Superior temporal gyrus (tissue), 1 donor: ENCODE measurements at regions not wholly inside any gene's neighbourhood (a gene's known extent, or its start where the extent isn't known, plus 50 kb on each side); places are given as distances from the start of the nearest gene placed in this dataset.
"Not testable (repeated sequence)": the region's sequence is repeated elsewhere in the genome, so short reads cannot be mapped to it uniquely, and the experiment has no call there.

Experiments
- DNase-seq: peaks from one replicate; pipeline ENCODE4 v3.0.0-alpha.2; 2016; ENCODE audit errors: extremely low spot score

- DNase-seq: no peak
Measured at GRCh38 chrX:114015966-114016365, 567.9 kb upstream of the HTR2C start.

DNA sequence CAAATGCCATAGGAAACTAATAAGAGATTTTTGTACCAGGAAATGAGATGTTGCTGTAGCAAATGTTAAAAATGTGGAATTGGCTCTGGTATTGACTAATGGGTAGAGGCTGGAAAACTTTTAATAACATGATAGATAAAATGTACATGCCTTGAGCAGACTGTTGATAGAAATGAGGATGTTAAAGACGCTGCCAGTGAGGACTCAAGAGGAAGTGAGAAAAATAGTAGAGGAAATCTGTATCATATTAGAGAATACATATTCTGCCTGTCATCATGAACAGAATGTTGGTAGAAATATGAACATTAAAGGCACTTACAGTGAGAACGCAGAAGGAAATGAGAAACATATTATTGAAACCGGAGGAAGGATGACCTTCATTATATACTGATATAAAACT, 577.2 kb upstream of the HTR2C start:
- no peak for DNase-seq

GRCh38 chrX:113996781-113997180, 587.1 kb upstream of the HTR2C start:
- no peak for DNase-seq

DNA sequence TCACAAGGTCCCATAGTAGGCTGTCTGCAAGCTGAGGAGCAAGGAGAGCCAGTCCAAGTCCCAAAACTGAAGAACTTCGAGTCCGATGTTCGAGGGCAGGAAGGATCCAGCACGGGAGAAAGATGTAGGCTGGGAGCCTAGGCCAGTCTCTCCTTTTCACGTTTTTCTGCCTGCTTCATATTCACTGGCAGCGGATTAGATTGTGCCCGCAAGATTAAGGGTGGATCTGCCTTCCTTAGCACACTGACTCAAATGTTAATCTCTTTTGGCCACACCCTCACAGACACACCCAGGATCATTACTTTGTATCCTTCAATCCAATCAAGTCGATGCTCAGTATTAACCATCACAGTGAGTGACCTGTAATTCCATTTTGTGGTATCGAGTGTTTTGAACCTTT, 592.2 kb upstream of the HTR2C start:
- not testable (repeated sequence) for DNase-seq

DNA sequence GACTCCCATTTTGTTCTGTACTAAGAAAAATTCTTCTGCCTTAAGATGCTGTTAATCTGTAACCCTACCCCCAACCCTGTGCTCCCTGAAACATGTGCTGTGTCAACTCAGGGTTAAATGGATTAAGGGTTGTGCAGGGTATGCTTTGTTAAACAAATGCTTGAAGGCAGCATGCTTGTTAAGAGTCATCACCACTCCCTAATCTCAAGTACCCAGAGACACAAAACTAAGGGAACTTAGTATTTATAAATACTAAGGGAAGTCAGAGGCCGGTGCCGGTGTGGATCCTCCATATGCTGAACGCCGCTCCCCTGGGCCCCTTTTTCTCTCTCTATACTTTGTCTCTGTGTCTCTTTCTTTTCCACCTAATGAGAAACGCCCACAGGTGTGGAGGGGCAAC, 593.2 kb upstream of the HTR2C start:
- not testable (repeated sequence) for DNase-seq

DNA sequence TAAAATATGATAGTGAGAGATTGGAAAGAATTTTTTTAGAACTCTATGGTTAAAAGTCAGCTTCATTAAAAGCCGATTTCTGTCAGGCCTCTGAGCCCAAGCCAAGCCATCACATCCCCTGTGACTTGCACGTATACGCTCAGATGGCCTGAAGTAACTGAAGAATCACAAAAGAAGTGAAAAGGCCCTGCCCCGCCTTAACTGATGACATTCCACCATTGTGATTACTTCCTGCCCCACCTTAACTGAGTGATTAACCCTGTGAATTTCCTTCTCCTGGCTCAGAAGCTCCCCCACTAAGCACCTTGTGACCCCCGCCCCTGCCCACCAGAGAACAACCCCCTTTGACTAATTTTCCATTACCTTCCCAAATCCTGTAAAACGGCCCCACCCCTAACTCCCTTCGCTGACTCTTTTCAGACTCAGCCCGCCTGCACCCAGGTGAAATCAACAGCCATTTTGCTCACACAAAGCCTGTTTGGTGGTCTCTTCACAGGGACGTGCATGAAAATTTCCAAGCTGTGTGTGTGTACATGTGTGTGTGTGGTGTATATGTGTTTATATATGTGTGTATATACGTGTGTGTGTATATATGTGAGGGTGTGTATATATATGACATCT, 595.5 kb upstream of the HTR2C start:
- not testable (repeated sequence) for DNase-seq

DNA sequence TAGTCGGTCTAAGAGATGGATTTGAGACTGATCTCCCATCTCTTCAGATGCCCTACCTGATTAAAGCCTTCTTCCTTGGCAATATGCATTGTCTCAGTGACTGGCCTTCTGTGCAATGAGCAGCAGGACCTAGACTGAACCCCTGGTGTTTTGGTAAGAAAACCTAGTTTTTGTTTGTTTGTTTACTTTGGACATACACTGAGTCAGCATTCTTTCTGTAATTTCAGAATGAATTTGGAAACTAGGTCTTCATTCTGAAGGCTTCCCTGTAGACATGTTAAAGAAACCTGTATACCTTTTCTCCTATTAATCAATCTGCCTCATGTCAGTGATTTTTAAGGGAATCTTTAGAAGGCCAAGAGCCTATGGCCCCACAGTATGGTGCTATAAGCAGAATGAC, 597.5 kb upstream of the HTR2C start:
- DNase-seq: no peak

DNA sequence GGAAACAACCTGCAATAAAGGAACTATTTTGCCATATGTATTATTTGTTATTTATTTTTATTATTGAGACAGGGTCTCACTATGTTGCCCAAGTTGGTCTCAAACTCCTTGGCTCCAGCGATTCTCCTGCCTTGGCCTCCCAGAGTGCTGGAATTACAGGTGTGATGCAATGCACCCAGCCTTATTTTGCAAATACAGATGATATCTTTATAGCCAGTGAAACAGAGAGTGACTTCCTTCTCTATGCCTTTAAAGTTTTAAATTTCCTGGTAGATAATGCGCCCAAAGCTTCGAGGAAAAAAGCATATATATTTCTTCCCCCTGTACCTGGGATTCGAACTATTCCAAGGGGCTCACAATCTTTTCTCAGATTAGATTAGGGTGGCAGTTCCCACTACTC, 601.1 kb upstream of the HTR2C start:
- DNase-seq: no peak

DNA sequence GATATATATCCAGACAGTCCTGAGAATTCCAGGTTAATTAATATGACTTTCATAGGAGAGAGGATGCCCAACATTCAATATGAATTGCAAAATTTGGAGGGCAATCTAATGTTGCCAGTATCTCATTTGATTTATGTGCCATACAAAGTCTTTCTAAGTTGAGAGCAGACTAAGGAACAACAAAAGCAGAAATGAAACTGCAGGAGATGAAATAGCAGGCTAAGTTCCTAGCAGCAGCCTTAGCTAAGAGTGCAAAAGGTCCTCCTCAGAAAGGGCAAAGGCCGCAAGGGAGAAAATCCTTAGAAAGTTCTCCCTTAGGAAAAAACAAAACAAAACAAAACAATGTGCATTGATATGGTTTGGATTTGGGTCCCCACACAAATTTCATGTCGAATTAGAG, 602.9 kb upstream of the HTR2C start:
- DNase-seq: no peak

- no peak for DNase-seq
Measured at GRCh38 chrX:113977887-113978286, 606.0 kb upstream of the HTR2C start.

GRCh38 chrX:113975441-113975840, 608.4 kb upstream of the HTR2C start:
- DNase-seq: no peak

DNA sequence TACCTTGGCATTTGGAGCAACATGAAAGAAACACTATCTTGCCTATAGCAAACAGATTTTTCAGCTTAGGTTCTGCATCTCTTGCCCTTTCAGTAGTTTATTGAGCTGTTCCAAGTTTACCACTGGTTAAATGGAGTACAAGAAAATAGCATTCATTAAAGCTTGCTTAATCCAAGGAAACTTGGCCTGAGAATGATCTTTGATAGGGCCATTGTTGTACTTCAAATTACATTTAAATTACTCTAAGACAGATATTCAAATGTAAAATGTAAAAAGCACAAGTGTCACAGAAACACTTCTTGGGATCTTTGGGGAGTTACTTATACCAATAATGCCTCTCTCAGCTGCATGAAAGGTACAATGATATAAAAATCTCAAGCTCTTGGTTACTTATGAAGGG, 609.0 kb upstream of the HTR2C start:
- DNase-seq: no peak

DNA sequence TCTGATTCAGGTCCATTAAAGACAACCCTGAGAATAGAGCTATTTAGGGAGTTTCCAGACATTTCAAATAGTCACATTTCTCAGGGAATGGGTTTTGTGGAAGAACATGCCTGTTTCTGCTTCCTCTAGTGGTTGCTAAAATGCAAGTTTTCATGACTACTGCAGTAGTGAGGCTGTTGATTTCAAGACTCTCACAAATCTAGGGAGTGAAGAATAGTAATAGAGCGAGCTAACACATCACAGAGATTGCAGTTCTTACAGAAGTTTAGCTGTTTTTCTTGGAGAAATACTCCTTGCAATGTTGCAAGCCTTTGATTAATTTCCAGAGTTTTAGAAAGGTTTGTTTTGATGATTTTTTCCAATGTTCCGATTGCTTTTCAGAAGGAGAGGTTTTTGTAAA, 610.2 kb upstream of the HTR2C start:
- no peak for DNase-seq

GRCh38 chrX:113966791-113967190, 617.1 kb upstream of the HTR2C start:
- no peak for DNase-seq

DNA sequence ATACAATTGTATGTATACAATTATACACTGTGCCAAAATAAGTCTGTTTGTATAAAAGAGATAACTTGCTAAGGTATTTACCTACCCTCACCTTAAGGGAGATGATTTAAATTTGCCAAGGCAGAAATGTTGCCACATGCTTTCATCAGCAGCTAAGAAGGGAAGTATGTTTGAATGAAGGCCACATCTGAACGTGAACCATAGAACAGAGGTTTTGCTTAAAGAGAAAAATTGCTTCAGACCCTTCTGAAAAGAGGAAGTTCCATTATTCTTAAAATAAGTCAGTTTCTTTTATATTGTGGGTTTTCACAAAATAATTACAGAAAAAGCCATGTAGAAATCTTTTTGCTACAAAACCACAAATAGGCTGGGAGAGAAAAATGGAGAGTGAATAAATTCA, 621.5 kb upstream of the HTR2C start:
- DNase-seq: no peak

- DNase-seq: no peak
Measured at GRCh38 chrX:113959912-113960626, 623.8 kb upstream of the HTR2C start.

DNA sequence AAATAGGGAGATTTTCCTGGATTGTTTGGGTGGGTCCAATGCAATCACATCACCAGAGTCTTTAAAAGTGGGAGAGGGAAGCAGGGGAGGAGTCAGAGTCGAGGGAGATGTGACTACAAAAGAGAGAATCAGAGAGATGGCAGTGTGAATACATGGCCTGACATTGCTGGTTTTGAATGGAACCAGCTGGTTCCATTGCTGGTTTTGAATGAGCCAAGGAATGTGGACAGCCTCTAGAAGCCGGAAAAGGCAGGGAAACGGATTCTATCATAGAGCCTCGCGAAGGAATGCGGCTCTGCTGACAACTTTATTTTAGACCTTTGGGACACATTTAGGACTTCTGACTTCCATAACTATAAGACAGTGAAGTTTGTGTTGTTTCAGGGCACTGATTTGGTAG, 627.0 kb upstream of the HTR2C start:
- no peak for DNase-seq

- no peak for DNase-seq
Measured at GRCh38 chrX:113954297-113954696, 629.6 kb upstream of the HTR2C start.

DNA sequence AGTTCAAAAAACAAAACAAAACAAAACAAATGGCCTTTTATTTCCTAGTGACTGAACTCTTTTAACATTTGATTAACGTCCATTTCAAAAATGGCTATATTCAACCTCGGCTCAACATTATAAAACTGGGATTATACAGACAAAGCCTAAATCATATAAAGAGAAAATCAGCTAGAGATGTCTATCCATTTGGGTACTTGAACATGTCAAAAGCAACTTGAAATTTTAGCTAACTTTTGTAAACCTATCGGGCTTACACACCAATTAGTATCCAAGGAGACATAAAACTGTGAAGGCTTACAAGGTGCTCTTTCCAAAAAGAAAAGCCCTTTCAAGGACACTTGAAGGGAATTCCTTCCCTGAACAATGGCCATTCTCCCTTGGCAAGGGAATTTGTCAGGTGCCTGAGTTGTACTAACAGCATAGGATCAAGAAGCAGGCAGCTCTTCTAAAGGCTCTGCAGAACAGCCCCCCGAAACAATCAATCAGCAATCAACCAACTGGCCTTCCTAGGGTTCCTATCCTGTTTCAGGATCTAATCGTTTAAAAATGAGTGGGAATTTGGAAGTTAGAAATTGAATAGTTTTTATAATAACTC, 633.7 kb upstream of the HTR2C start:
- DNase-seq: no peak

GRCh38 chrX:113947548-113947947, 636.3 kb upstream of the HTR2C start:
- no peak for DNase-seq

- DNase-seq: no peak
Measured at GRCh38 chrX:113935518-113935917, 648.4 kb upstream of the HTR2C start.

DNA sequence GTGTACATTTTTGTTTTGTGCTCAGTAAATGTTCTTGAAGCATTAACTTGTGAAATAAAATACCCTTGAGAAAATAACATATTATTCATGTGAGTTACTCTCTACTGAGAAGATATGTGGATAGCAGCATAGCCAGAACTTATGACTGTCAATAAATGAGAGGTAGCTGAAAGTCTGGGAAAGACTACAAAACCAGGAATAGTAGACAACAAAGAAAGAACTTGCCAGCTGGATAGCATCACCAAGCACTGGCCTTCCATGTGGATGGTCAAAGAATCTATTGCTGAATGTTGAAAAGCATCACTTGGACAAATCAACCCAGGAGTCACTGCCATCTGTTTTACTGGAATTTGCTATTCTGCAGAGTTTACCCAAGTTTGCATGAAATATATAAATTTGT, 650.0 kb upstream of the HTR2C start:
- DNase-seq: no peak

DNA sequence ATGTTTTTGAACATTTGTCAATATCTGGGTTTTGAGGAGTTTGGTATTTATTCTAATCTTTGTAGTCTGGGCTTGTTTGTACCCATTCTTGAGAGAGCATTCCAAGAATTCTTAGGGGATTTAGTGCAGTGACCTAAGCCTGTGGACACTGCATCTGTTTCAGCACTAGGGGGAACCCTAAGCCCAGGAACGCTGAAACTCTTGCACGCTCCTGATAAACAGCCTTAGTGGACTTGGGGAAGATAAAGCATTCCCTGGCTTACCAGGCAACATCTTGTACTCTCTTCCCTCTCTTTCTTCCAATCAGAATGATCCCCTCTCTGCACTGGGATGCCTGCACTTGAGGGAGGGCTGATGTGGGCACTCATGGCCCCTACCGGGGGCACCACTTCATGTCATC, 654.9 kb upstream of the HTR2C start:
- no peak for DNase-seq
